SK-N-SH treated with all-trans-retinoic acid at 6 μM for 48 hours (cell line): ENCODE measurements at regions not wholly inside any gene's neighbourhood (a gene's known extent, or its start where the extent isn't known, plus 50 kb on each side); places are given as distances from the start of the nearest gene placed in this dataset.

Source experiments
- CSDC2 ChIP-seq: fragments of 250-450 bp; sonication (Bioruptor Pico); IDR thresholded peaks from 2 replicates; pipeline ENCODE4 v1.5.0; 2020; ENCODE audit warnings: mild to moderate bottlenecking, moderate library complexity
- TCF4 ChIP-seq: fragments of 250-450 bp; sonication (Bioruptor Pico); IDR thresholded peaks from 2 replicates; pipeline ENCODE4 v1.8.0; 2021; ENCODE audit warnings: mild to moderate bottlenecking, moderate library complexity, borderline replicate concordance
- TOX ChIP-seq: fragments of 250-450 bp; sonication (Bioruptor Pico); IDR thresholded peaks from 2 replicates; pipeline ENCODE4 v1.8.0; 2021; ENCODE audit warnings: mild to moderate bottlenecking, moderate library complexity, borderline replicate concordance
- ZFP30 ChIP-seq: fragments of 450-650 bp; formaldehyde crosslinking; IDR thresholded peaks from 2 replicates; pipeline ENCODE4 v1.5.0; 2022; ENCODE audit warnings: mild to moderate bottlenecking, moderate library complexity
- ZNF565 ChIP-seq: fragments of 450-650 bp; formaldehyde crosslinking; conservative IDR thresholded peaks from 2 replicates; pipeline ENCODE4 v1.5.0; 2020; ENCODE audit warnings: low read depth, mild to moderate bottlenecking, moderate library complexity
- ZNF8 ChIP-seq: fragments of 450-650 bp; formaldehyde crosslinking; IDR thresholded peaks from 2 replicates; pipeline ENCODE4 v1.5.0; 2020; ENCODE audit warnings: mild to moderate bottlenecking, moderate library complexity

DNA sequence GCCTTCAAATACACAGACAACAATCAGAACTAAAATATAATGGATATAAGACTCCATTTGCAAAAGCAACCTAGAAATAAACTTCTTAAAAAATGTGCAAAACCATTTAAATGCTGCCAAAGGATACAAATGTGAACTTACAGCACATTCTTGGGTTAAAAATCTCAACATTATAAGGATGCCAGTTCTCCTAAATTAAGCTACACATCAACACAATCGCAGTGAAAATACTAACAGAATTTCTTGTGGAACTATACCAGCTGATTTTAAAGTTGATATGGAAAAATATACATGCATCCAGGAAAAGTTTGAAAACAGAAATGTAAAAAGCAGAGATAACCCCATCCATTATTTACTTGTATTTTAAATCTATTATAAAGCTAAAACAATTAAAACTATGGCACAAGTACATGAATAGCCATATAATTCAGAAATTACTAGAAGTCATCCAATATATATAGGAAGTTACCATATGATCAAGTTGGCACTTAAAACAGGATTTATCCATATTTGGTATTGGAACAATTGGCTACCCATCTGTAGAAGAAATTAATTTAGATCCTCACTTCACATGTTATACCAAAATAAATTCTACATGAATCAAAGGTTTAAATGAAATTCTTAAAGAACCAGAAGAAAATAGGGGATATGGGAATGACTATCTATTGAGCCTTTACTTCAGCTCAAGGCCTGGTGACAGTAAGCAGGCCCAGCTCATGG, 151.7 kb upstream of the GLI2 start:
- TF ChIP-seq ZNF565 (CRISPR knock-in tag) (no peak), ZFP30 (no peak), TCF4 (CRISPR knock-in tag) (no peak), CSDC2 (no peak), TOX (CRISPR knock-in tag) (no peak), ZNF8 (CRISPR knock-in tag) (no peak)
